ENCODE measurements at regions not wholly inside any gene's neighbourhood (a gene's known extent, or its start where the extent isn't known, plus 50 kb on each side); places are given as distances from the start of the nearest gene placed in this dataset.

DNA sequence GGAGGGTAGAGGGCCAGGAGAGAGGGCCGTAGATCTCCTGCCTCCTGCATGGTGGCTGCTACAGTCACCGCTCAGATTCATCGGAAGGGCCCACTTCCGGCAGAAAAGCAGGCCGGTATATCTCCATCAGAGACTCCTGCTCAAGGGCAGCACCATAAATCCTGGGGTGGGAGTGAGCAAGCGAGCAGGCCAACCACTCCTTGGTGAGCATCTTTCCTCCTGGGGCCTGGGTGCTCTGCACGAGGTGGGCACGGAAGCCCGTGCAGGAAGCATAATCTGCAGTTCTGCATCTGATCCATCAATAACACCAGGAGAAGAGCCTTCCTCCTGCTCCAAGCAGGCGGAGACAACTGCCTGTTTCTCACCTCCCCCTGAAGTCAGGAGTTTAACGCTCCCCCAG lies 57.4 kb upstream of the TMEM132E start:
- H3K27me3 ChIP-seq (ENCODE audit: insufficient read depth, low read length) = no peaks in the 10 kb centered on the region
- H3K27ac Mint-ChIP-seq = no peak overlapping the region; a peak in 1 of 7 replicates

More for the DNA sequence above, 57.4 kb upstream of the TMEM132E start:
- Histone ChIP-seq H3K9ac (ENCODE audit: extremely low read depth, insufficient read length, low read length) (no peak overlapping the region), H2BK120ac (ENCODE audit: low read depth, low read length, poor library complexity, severe bottlenecking) (no peak overlapping the region), H3K9me3 (ENCODE audit: control insufficient read depth, low read depth, low read length) (no peaks in the 10 kb centered on the region), H2BK20ac (ENCODE audit: low read depth, low read length, poor library complexity, severe bottlenecking) (no peak overlapping the region), H2BK15ac (ENCODE audit: low read depth, low read length) (no peak overlapping the region), H2BK12ac (ENCODE audit: insufficient read length, low read depth, low read length) (no peak overlapping the region), H3K4me2 (ENCODE audit: insufficient read depth, insufficient read length, low read length) (no peak overlapping the region), H3K4ac (ENCODE audit: low read depth, low read length) (no peak overlapping the region), H3K23ac (ENCODE audit: insufficient read length, low read depth, low read length) (no peak overlapping the region), H4K91ac (ENCODE audit: insufficient read length, low read depth, low read length) (no peak overlapping the region), H4K8ac (replicated peaks; ENCODE audit: insufficient read length, low read depth, low read length) (no peak overlapping the region), H4K20me1 (ENCODE audit: control insufficient read depth, insufficient read depth, insufficient read length) (no peaks in the 10 kb centered on the region), H3K27ac (ENCODE audit: insufficient read length, low read depth, low read length) (no peak overlapping the region), H3K23me2 (ENCODE audit: insufficient read length, low read depth, low read length, poor library complexity, severe bottlenecking) (no peaks in the 10 kb centered on the region), H2AK5ac (ENCODE audit: insufficient read length, low read length) (no peak overlapping the region), H3K79me2 (ENCODE audit: insufficient read depth, low read length) (no peaks in the 10 kb centered on the region), H3K18ac (ENCODE audit: insufficient read length, low read depth, low read length) (no peak overlapping the region), H3K14ac (ENCODE audit: insufficient read depth, low read length) (no peak overlapping the region), H3T11ph (ENCODE audit: low read length) (no peak overlapping the region), H3K79me1 (ENCODE audit: insufficient read depth, low read depth, low read length, poor library complexity, severe bottlenecking) (no peaks in the 10 kb centered on the region), H4K5ac (ENCODE audit: insufficient read length, low read depth, low read length) (no peak overlapping the region), H3K56ac (ENCODE audit: insufficient read length, low read depth, low read length) (no peak overlapping the region), H3K4me1 (ENCODE audit: insufficient read depth, low read length) (peaks cover 2% of the 10 kb centered on the region; the same call in 1 of the 2 replicates), H2BK5ac (ENCODE audit: insufficient read length, low read length) (no peak overlapping the region), H2AFZ (ENCODE audit: low read length) (no peak overlapping the region)
- H3K4me1 Mint-ChIP-seq = peaks cover 0 to 7% of the 10 kb centered on the region in 2 experiments; a peak in 3 of 4 replicates
- H3K4me3 Mint-ChIP-seq = no peak overlapping the region
- no CpG with 5 or more reads among the region's 11 CpGs for WGBS (ENCODE audit: extremely low coverage, insufficient read length, low lambda C conversion rate)
- no peaks in the 10 kb centered on the region; a peak in 1 of 5 replicates for H3K9me3 Mint-ChIP-seq
- no peak for DNase-seq
- no peaks in the 10 kb centered on the region for H3K36me3 Mint-ChIP-seq (ENCODE audit: insufficient read depth in 1 of 3, low read depth in 3 of 3)
- peaks cover 6% of the 10 kb centered on the region; the same call in 1 of the 2 replicates for H3K27me3 Mint-ChIP-seq (ENCODE audit: low read depth)
- TF ChIP-seq, protein P1, sequence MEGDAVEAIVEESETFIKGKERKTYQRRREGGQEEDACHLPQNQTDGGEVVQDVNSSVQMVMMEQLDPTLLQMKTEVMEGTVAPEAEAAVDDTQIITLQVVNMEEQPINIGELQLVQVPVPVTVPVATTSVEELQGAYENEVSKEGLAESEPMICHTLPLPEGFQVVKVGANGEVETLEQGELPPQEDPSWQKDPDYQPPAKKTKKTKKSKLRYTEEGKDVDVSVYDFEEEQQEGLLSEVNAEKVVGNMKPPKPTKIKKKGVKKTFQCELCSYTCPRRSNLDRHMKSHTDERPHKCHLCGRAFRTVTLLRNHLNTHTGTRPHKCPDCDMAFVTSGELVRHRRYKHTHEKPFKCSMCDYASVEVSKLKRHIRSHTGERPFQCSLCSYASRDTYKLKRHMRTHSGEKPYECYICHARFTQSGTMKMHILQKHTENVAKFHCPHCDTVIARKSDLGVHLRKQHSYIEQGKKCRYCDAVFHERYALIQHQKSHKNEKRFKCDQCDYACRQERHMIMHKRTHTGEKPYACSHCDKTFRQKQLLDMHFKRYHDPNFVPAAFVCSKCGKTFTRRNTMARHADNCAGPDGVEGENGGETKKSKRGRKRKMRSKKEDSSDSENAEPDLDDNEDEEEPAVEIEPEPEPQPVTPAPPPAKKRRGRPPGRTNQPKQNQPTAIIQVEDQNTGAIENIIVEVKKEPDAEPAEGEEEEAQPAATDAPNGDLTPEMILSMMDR (conservative IDR thresholded peaks at IDR 0.05) = no peak
